Keratinocyte (primary cell): ENCODE measurements at regions not wholly inside any gene's neighbourhood (a gene's known extent, or its start where the extent isn't known, plus 50 kb on each side); places are given as distances from the start of the nearest gene placed in this dataset.
A peak's percentile ranks its signal among the peaks of the same experiment; 100 is the strongest.

ENCODE experiments used
- DNase-seq: peaks from one replicate; pipeline ENCODE4 v3.0.0-alpha.2; 2011; ENCODE audit warnings: low read depth, missing footprints, low spot score
- FAIRE-seq: peaks from 2 replicates; lab custom pipeline; 2011; peaks lifted over from hg19 to GRCh38; lab: Jason Lieb, UNC
- H2AFZ ChIP-seq: 2 replicates; pipeline ENCODE4 v1.6.0; 2012; ENCODE audit warnings: low read length, control low read depth, inconsistent platforms; ENCODE audit not compliant: control insufficient read depth
- H3K27ac ChIP-seq: 2 replicates; pipeline ENCODE4 v1.5.1; 2011; ENCODE audit warnings: low read length; ENCODE audit not compliant: control insufficient read depth, insufficient read depth
- H3K27me3 ChIP-seq: 3 replicates; pipeline ENCODE4 v1.6.0; 2011; ENCODE audit warnings: low read length; ENCODE audit not compliant: control insufficient read depth, insufficient read depth; ENCODE audit errors: extremely low read depth
- H3K36me3 ChIP-seq, 2 experiments: 2 replicates in 1 of 2; 3 replicates in 1 of 2; pipeline ENCODE4 v1.5.1; 2011; ENCODE audit warnings: low read length in 2 of 2, mild to moderate bottlenecking in 1 of 2; ENCODE audit not compliant: control insufficient read depth in 2 of 2, insufficient read depth in 2 of 2; ENCODE audit errors: extremely low read depth in 1 of 2
- H3K4me1 ChIP-seq: 3 replicates; pipeline ENCODE4 v1.5.1; 2011; ENCODE audit warnings: low read length; ENCODE audit not compliant: control insufficient read depth, insufficient read depth; ENCODE audit errors: extremely low read depth
- H3K4me2 ChIP-seq: 3 replicates; pipeline ENCODE4 v1.6.0; 2011; ENCODE audit warnings: low read depth, low read length; ENCODE audit not compliant: control insufficient read depth, insufficient read depth; ENCODE audit errors: extremely low read depth
- H3K4me3 ChIP-seq, 3 experiments: fragments of 200-600 bp in 1 of 3; sonication (generic) in 1 of 3; 2 replicates in 2 of 3; 3 replicates in 1 of 3; pipeline ENCODE4 v1.5.1; 2011 to 2016; ENCODE audit warnings: low read length in 3 of 3, mild to moderate bottlenecking in 3 of 3, control low read depth in 2 of 3, inconsistent platforms in 1 of 3, low read depth in 1 of 3, mixed read lengths in 1 of 3, mixed run types in 1 of 3, moderate library complexity in 1 of 3; ENCODE audit not compliant: control insufficient read depth in 2 of 3, insufficient read depth in 2 of 3; ENCODE audit errors: extremely low read depth in 1 of 3
- H3K79me2 ChIP-seq: 2 replicates; pipeline ENCODE4 v1.6.0; 2012; ENCODE audit warnings: low read length; ENCODE audit not compliant: control insufficient read depth, insufficient read depth
- H3K9ac ChIP-seq: 3 replicates; pipeline ENCODE4 v1.6.0; 2011; ENCODE audit warnings: low read length; ENCODE audit not compliant: control insufficient read depth, insufficient read depth; ENCODE audit errors: extremely low read depth
- H3K9me1 ChIP-seq: 3 replicates; pipeline ENCODE4 v1.6.0; 2011; ENCODE audit warnings: low read length; ENCODE audit not compliant: control insufficient read depth, insufficient read depth; ENCODE audit errors: extremely low read depth
- H3K9me3 ChIP-seq: 2 replicates; pipeline ENCODE4 v1.5.1; 2012; ENCODE audit warnings: low read depth, low read length; ENCODE audit not compliant: control insufficient read depth
- H4K20me1 ChIP-seq: 3 replicates; pipeline ENCODE4 v1.6.0; 2011; ENCODE audit warnings: low read length; ENCODE audit not compliant: control insufficient read depth, insufficient read depth; ENCODE audit errors: extremely low read depth
- CTCF ChIP-seq, 3 experiments: IDR thresholded peaks in 1 of 3; conservative IDR thresholded peaks in 1 of 3; optimal IDR thresholded peaks in 1 of 3; 2 replicates in 2 of 3; 3 replicates in 1 of 3; pipeline versions ENCODE3 to v1.5.1; 2011; ENCODE audit warnings: low read length in 3 of 3, mild to moderate bottlenecking in 3 of 3, moderate library complexity in 2 of 3, control low read depth in 1 of 3, inconsistent platforms in 1 of 3; ENCODE audit not compliant: insufficient read depth in 2 of 3; ENCODE audit errors: extremely low read depth in 1 of 3
- EZH2 ChIP-seq: IDR thresholded peaks from one replicate; pipeline ENCODE4 v1.6.1; 2012; ENCODE audit warnings: inconsistent platforms, mild to moderate bottlenecking, low read length, moderate library complexity
- dilution Hi-C: fragments of 300-500 bp; cut with MboI; formaldehyde crosslinking; loops from one replicate; pipeline ENCODE4 v1.7.0; 2020; ENCODE audit warnings: low sequenced_read_pairs; ENCODE audit not compliant: extremely low pct_ligation_motif_present

DNA sequence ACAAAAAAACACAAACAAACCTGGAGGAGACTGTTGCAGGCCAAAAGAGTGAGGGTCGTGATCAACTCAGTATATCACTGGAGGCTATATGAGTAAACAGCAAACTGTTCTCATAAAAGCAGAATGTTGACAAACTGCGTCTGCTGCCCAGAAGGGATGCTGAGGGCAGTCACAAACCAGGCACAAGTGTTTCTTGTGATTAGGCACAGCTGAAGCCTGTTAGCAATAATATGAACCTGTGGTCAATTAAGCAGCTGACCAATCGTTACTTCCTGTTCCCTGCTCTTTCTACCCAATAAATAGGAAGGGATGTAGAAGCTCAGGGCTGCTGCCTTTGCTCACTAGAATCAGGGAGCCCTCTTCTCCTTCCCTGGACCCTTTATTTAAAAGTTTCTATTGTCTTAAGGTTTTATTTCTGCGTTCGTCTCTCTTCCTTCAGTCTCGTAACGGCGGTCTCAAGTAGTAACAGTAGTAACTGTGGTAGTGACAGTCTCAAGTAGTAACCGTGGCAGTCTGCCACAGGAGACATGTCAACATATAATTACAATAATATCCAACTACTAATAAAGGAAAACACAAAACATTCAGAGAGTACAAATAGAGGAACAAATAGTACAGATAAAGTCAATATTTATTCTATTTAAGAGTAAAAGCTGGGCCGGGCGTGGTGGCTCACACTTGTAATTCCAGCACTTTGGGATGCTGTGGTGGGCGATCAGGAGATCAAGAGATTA is 698.4 kb upstream of the CCDC54 start:
- H2AFZ ChIP-seq: no peak overlapping the region
- no peaks in the 10 kb centered on the region for H3K27me3 ChIP-seq
- FAIRE-seq (no peak), DNase-seq (no peak)
- no peak overlapping the region for H3K9ac ChIP-seq
- TF ChIP-seq CTCF (optimal IDR thresholded peaks at IDR 0.05 in 1 of 3, IDR thresholded peaks at IDR 0.05 in 1 of 3, conservative IDR thresholded peaks at IDR 0.05 in 1 of 3; ENCODE audit: extremely low read depth in 1 of 3, insufficient read depth in 2 of 3, low read length in 3 of 3): no peak
- no peak for TF ChIP-seq EZH2
- no peaks in the 10 kb centered on the region for H3K9me1 ChIP-seq
- H3K4me1 ChIP-seq: peaks cover 3% of the 10 kb centered on the region
- no peak overlapping the region for H3K27ac ChIP-seq
- H3K79me2 ChIP-seq: no peaks in the 10 kb centered on the region
- H3K4me2 ChIP-seq: no peak overlapping the region
- H3K4me3 ChIP-seq: no peak overlapping the region
- dilution Hi-C loops: no loop called here
- H4K20me1 ChIP-seq: no peaks in the 10 kb centered on the region
- no peaks in the 10 kb centered on the region for H3K9me3 ChIP-seq
- no peaks in the 10 kb centered on the region for H3K36me3 ChIP-seq

- Histone ChIP-seq H3K4me2 (peak overlapping the region; percentile 46), H3K9ac (no peak overlapping the region), H3K27ac (peak overlapping the region; percentile 23), H3K27me3 (no peaks in the 10 kb centered on the region), H3K9me3 (no peaks in the 10 kb centered on the region), H3K4me3 (no peak overlapping the region), H3K4me1 (peaks cover 6% of the 10 kb centered on the region), H3K79me2 (no peaks in the 10 kb centered on the region), H2AFZ (peak overlapping the region; percentile 72), H3K36me3 (no peaks in the 10 kb centered on the region), H3K9me1 (no peaks in the 10 kb centered on the region), H4K20me1 (no peaks in the 10 kb centered on the region)
- TF ChIP-seq CTCF (optimal IDR thresholded peaks at IDR 0.05 in 1 of 3, IDR thresholded peaks at IDR 0.05 in 1 of 3, conservative IDR thresholded peaks at IDR 0.05 in 1 of 3; ENCODE audit: extremely low read depth in 1 of 3, insufficient read depth in 2 of 3, low read length in 3 of 3) (no peak), EZH2 (no peak)
- FAIRE-seq (peak; percentile 74), DNase-seq (no peak)
- dilution Hi-C loops: no loop called here
Measured at GRCh38 chr3:106683953-106684620, 693.2 kb upstream of the CCDC54 start.
